Stimulated activated effector memory CD8-positive, alpha-beta T cell treated with anti-CD3 and anti-CD28 coated beads, Interleukin-12 subunit alpha, Interleukin-12 subunit beta, amount 100 ng/mL, for 72 hours (primary cell): ENCODE measurements at regions not wholly inside any gene's neighbourhood (a gene's known extent, or its start where the extent isn't known, plus 50 kb on each side); places are given as distances from the start of the nearest gene placed in this dataset.
A peak's percentile ranks its signal among the peaks of the same experiment; 100 is the strongest.
"Not testable (repeated sequence)": the region's sequence is repeated elsewhere in the genome, so short reads cannot be mapped to it uniquely, and the experiment has no call there.

Experiments
- ATAC-seq: fragments of 150-1000 bp; cut with Tn5 transposase; 2 replicates; pipeline ENCODE4 v1.10.0; 2021
- DNase-seq, 2 donors: peaks; one replicate each; pipeline ENCODE4 v3.0.0; 2021 to 2022; ENCODE audit warnings: low spot score in 2 of 2
- H3K27ac Mint-ChIP-seq: one replicate; pipeline ENCODE4 v1.8.0; 2022; ENCODE audit warnings: mild to moderate bottlenecking, mixed read lengths
- H3K36me3 Mint-ChIP-seq: one replicate; pipeline ENCODE4 v1.8.0; 2022; ENCODE audit warnings: mild to moderate bottlenecking, mixed read lengths
- H3K4me1 Mint-ChIP-seq: one replicate; pipeline ENCODE4 v1.8.0; 2022; ENCODE audit warnings: mixed read lengths
- H3K4me3 Mint-ChIP-seq: one replicate; pipeline ENCODE4 v1.8.0; 2022; ENCODE audit warnings: mild to moderate bottlenecking, mixed read lengths
- H3K9me3 Mint-ChIP-seq: one replicate; pipeline ENCODE4 v1.8.0; 2022; ENCODE audit warnings: mixed read lengths

- Mint-ChIP-seq H3K4me3 (no peak overlapping the region), H3K9me3 (peaks cover 2% of the 10 kb centered on the region), H3K4me1 (peaks cover 15% of the 10 kb centered on the region), H3K36me3 (no peaks in the 10 kb centered on the region), H3K27ac (no peak overlapping the region)
- no peak for DNase-seq
- peak; percentile 32 for ATAC-seq
Observed at GRCh38 chrX:56343219-56343618, 111.1 kb downstream of the KLF8 start.

GRCh38 chrX:56343664-56344063 is 111.5 kb downstream of the KLF8 start:
- ATAC-seq (no peak), DNase-seq (no peak)
- Mint-ChIP-seq H3K4me1 (peaks cover 15% of the 10 kb centered on the region), H3K27ac (no peak overlapping the region), H3K4me3 (no peak overlapping the region), H3K9me3 (no peaks in the 10 kb centered on the region), H3K36me3 (no peaks in the 10 kb centered on the region)

- not testable (repeated sequence) for H3K36me3 Mint-ChIP-seq, H3K27ac Mint-ChIP-seq, H3K9me3 Mint-ChIP-seq, DNase-seq, ATAC-seq, H3K4me3 Mint-ChIP-seq, H3K4me1 Mint-ChIP-seq
Observed at GRCh38 chrX:56358145-56358544, 126.0 kb downstream of the KLF8 start.

- Mint-ChIP-seq H3K4me3 (peak overlapping the region; percentile 60), H3K4me1 (peaks cover 29% of the 10 kb centered on the region), H3K27ac (peak overlapping the region; percentile 89)
- ATAC-seq, H3K9me3 Mint-ChIP-seq, DNase-seq, H3K36me3 Mint-ChIP-seq: not testable (repeated sequence)
Observed at GRCh38 chrX:56365171-56365570, 133.0 kb downstream of the KLF8 start.

GRCh38 chrX:56366901-56367300 is 134.7 kb downstream of the KLF8 start:
- no peaks in the 10 kb centered on the region for H3K36me3 Mint-ChIP-seq
- H3K27ac Mint-ChIP-seq: no peak overlapping the region
- ATAC-seq (no peak), DNase-seq (no peak)
- no peak overlapping the region for H3K4me3 Mint-ChIP-seq
- peaks cover 29% of the 10 kb centered on the region for H3K4me1 Mint-ChIP-seq
- no peaks in the 10 kb centered on the region for H3K9me3 Mint-ChIP-seq

GRCh38 chrX:56368962-56369361 is 136.8 kb downstream of the KLF8 start:
- no peak for DNase-seq
- no peak for ATAC-seq
- Mint-ChIP-seq H3K9me3 (no peaks in the 10 kb centered on the region), H3K4me3 (no peak overlapping the region), H3K27ac (no peak overlapping the region), H3K36me3 (no peaks in the 10 kb centered on the region), H3K4me1 (peaks cover 29% of the 10 kb centered on the region)

GRCh38 chrX:56379984-56380780 is 148.0 kb downstream of the KLF8 start:
- not testable (repeated sequence) for H3K9me3 Mint-ChIP-seq, H3K4me3 Mint-ChIP-seq, H3K36me3 Mint-ChIP-seq, H3K27ac Mint-ChIP-seq, DNase-seq, ATAC-seq
- H3K4me1 Mint-ChIP-seq: peaks cover 21% of the 10 kb centered on the region

- DNase-seq: peak in 1 of 2 donors; percentile 46
- Mint-ChIP-seq H3K4me1 (peaks cover 30% of the 10 kb centered on the region), H3K36me3 (no peaks in the 10 kb centered on the region), H3K4me3 (peak overlapping the region; percentile 33), H3K27ac (peak overlapping the region; percentile 71), H3K9me3 (no peaks in the 10 kb centered on the region)
- ATAC-seq: peak; percentile 98
Observed at GRCh38 chrX:56382278-56382677, 150.1 kb downstream of the KLF8 start.

GRCh38 chrX:56385336-56385735 is 153.2 kb downstream of the KLF8 start:
- no peak for DNase-seq
- H3K36me3 Mint-ChIP-seq: no peaks in the 10 kb centered on the region
- H3K27ac Mint-ChIP-seq: peak overlapping the region; percentile 44
- peaks cover 30% of the 10 kb centered on the region for H3K4me1 Mint-ChIP-seq
- no peaks in the 10 kb centered on the region for H3K9me3 Mint-ChIP-seq
- ATAC-seq: peak; percentile 48
- H3K4me3 Mint-ChIP-seq: peak overlapping the region; percentile 60

GRCh38 chrX:56385960-56386359 is 153.8 kb downstream of the KLF8 start:
- H3K4me1 Mint-ChIP-seq: peaks cover 30% of the 10 kb centered on the region
- no peaks in the 10 kb centered on the region for H3K9me3 Mint-ChIP-seq
- no peak for ATAC-seq
- peak overlapping the region; percentile 60 for H3K4me3 Mint-ChIP-seq
- DNase-seq: no peak
- no peaks in the 10 kb centered on the region for H3K36me3 Mint-ChIP-seq
- peak overlapping the region; percentile 44 for H3K27ac Mint-ChIP-seq

GRCh38 chrX:56397636-56398035 is 165.5 kb downstream of the KLF8 start:
- peaks cover 26% of the 10 kb centered on the region for H3K4me1 Mint-ChIP-seq
- peak overlapping the region; percentile 36 for H3K4me3 Mint-ChIP-seq
- H3K9me3 Mint-ChIP-seq: no peaks in the 10 kb centered on the region
- no peak overlapping the region for H3K27ac Mint-ChIP-seq
- H3K36me3 Mint-ChIP-seq: peaks cover 7% of the 10 kb centered on the region
- DNase-seq (no peak), ATAC-seq (peak; percentile 79)

- H3K4me3 Mint-ChIP-seq: no peak overlapping the region
- peaks cover 4% of the 10 kb centered on the region for H3K36me3 Mint-ChIP-seq
- H3K9me3 Mint-ChIP-seq: no peaks in the 10 kb centered on the region
- H3K4me1 Mint-ChIP-seq: peaks cover 21% of the 10 kb centered on the region
- H3K27ac Mint-ChIP-seq: no peak overlapping the region
- DNase-seq (no peak), ATAC-seq (peak; percentile 59)
Observed at GRCh38 chrX:56402207-56402606, 161.2 kb upstream of the UBQLN2 start.

- no peaks in the 10 kb centered on the region for H3K36me3 Mint-ChIP-seq
- no peak overlapping the region for H3K27ac Mint-ChIP-seq
- no peak for DNase-seq
- ATAC-seq: no peak
- no peaks in the 10 kb centered on the region for H3K9me3 Mint-ChIP-seq
- no peak overlapping the region for H3K4me3 Mint-ChIP-seq
- no peaks in the 10 kb centered on the region for H3K4me1 Mint-ChIP-seq
Observed at GRCh38 chrX:56429581-56429980, 133.8 kb upstream of the UBQLN2 start.

GRCh38 chrX:56451981-56452380 is 111.4 kb upstream of the UBQLN2 start:
- ATAC-seq, H3K27ac Mint-ChIP-seq, H3K9me3 Mint-ChIP-seq, H3K4me1 Mint-ChIP-seq, H3K4me3 Mint-ChIP-seq, DNase-seq, H3K36me3 Mint-ChIP-seq: not testable (repeated sequence)

GRCh38 chrX:56462389-56462788 is 101.0 kb upstream of the UBQLN2 start:
- peaks cover 10% of the 10 kb centered on the region for H3K9me3 Mint-ChIP-seq
- H3K36me3 Mint-ChIP-seq: no peaks in the 10 kb centered on the region
- H3K27ac Mint-ChIP-seq: no peak overlapping the region

GRCh38 chrX:56468441-56468840 is 95.0 kb upstream of the UBQLN2 start:
- DNase-seq: no peak
- Mint-ChIP-seq H3K36me3 (no peaks in the 10 kb centered on the region), H3K27ac (no peak overlapping the region), H3K4me1 (no peaks in the 10 kb centered on the region), H3K4me3 (no peak overlapping the region), H3K9me3 (no peaks in the 10 kb centered on the region)
- no peak for ATAC-seq

More at GRCh38 chrX:56462389-56462788, 101.0 kb upstream of the UBQLN2 start:
- no peak for ATAC-seq
- Mint-ChIP-seq H3K4me1 (no peaks in the 10 kb centered on the region), H3K4me3 (no peak overlapping the region)
- DNase-seq: no peak
